GM12878 (cell line): ENCODE measurements at regions not wholly inside any gene's neighbourhood (a gene's known extent, or its start where the extent isn't known, plus 50 kb on each side); places are given as distances from the start of the nearest gene placed in this dataset.

ENCODE experiments used
- BACH1 ChIP-seq: fragments of 450-650 bp; IDR thresholded peaks from 2 replicates; pipeline ENCODE4 v1.6.1; 2017; ENCODE audit warnings: mild to moderate bottlenecking, borderline replicate concordance
- CHD1 ChIP-seq: IDR thresholded peaks from 2 replicates; pipeline ENCODE4 v1.6.1; 2012; ENCODE audit warnings: low read depth, low read length, improper control_type of control experiment
- CREM ChIP-seq: IDR thresholded peaks from 2 replicates; pipeline ENCODE4 v1.6.1; 2014; ENCODE audit warnings: antibody characterized with exemption, low read depth
- CTCF ChIP-seq, 3 experiments: IDR thresholded peaks in 2 of 3; conservative IDR thresholded peaks in 1 of 3; 2 replicates each; pipeline ENCODE4 v1.5.1; 2011; ENCODE audit warnings: low read depth in 3 of 3, low read length in 3 of 3, mild to moderate bottlenecking in 3 of 3, control low read depth in 2 of 3, moderate library complexity in 2 of 3, inconsistent platforms in 1 of 3, mixed read lengths in 1 of 3; ENCODE audit not compliant: control insufficient read depth in 2 of 3, insufficient read depth in 1 of 3; ENCODE audit errors: extremely low read depth in 1 of 3
- EZH2 ChIP-seq: IDR thresholded peaks from 2 replicates; pipeline ENCODE4 v1.6.1; 2012; ENCODE audit warnings: low read depth, mild to moderate bottlenecking, control low read depth, inconsistent platforms, low read length, borderline replicate concordance; ENCODE audit not compliant: control insufficient read depth
- HDAC6 ChIP-seq: fragments of 200-600 bp; sonication (generic); IDR thresholded peaks from one replicate; pipeline ENCODE4 v1.8.0; 2017; ENCODE audit warnings: antibody characterized with exemption; ENCODE audit not compliant: unreplicated experiment
- HDGF ChIP-seq: fragments of 450-650 bp; IDR thresholded peaks from 2 replicates; pipeline ENCODE4 v1.6.1; 2016; ENCODE audit warnings: antibody characterized with exemption
- MYB ChIP-seq: fragments of 150-350 bp; IDR thresholded peaks from 2 replicates; pipeline ENCODE4 v1.6.1; 2014; ENCODE audit warnings: mild to moderate bottlenecking, low read depth, low read length, borderline replicate concordance
- PBX3 ChIP-seq: IDR thresholded peaks from 2 replicates; pipeline ENCODE4 v1.6.1; 2011; ENCODE audit warnings: mild to moderate bottlenecking, low read depth, low read length, moderate library complexity; ENCODE audit not compliant: insufficient replicate concordance
- POLR2A ChIP-seq: IDR thresholded peaks from 2 replicates; pipeline ENCODE4 v1.6.1; 2011; ENCODE audit warnings: low read depth, mild to moderate bottlenecking, low read length
- POLR2AphosphoS5 ChIP-seq: IDR thresholded peaks from 2 replicates; pipeline ENCODE4 v1.6.1; 2011; ENCODE audit warnings: mild to moderate bottlenecking, low read length, inconsistent platforms
- RFX5 ChIP-seq: IDR thresholded peaks from 2 replicates; pipeline ENCODE4 v1.6.1; 2011; ENCODE audit warnings: low read depth, low read length, improper control_type of control experiment
- SRF ChIP-seq, 2 experiments: IDR thresholded peaks; 2 replicates each; pipeline ENCODE4 v1.6.1; 2011; ENCODE audit warnings: low read depth in 2 of 2, low read length in 2 of 2, mild to moderate bottlenecking in 1 of 2, moderate library complexity in 1 of 2

- TF ChIP-seq BACH1, result no peak
- no peak for TF ChIP-seq CTCF (IDR thresholded peaks at IDR 0.05 in 2 of 3, conservative IDR thresholded peaks at IDR 0.05 in 1 of 3; ENCODE audit: control insufficient read depth in 2 of 3, extremely low read depth in 1 of 3, insufficient read depth in 1 of 3, low read depth in 3 of 3, low read length in 3 of 3)
- no peak for TF ChIP-seq HDAC6
- TF ChIP-seq HDGF, result no peak
- TF ChIP-seq POLR2A, result no peak
- no peak for TF ChIP-seq SRF (IDR thresholded peaks at IDR 0.05; ENCODE audit: low read depth in 2 of 2, low read length in 2 of 2)
- TF ChIP-seq CHD1, result no peak
- TF ChIP-seq EZH2, result no peak
- TF ChIP-seq RFX5, result no peak
- TF ChIP-seq PBX3, result no peak
- no peak for TF ChIP-seq CREM
- TF ChIP-seq POLR2AphosphoS5, result no peak
- TF ChIP-seq MYB, result no peak
These were observed 426.1 kb downstream of the TSHZ3 start for GRCh38 chr19:30923096-30923495.
